Inferior parietal cortex (tissue), 1 donor: ENCODE measurements at regions not wholly inside any gene's neighbourhood (a gene's known extent, or its start where the extent isn't known, plus 50 kb on each side); places are given as distances from the start of the nearest gene placed in this dataset.
"Not testable (repeated sequence)": the region's sequence is repeated elsewhere in the genome, so short reads cannot be mapped to it uniquely, and the experiment has no call there.

Experiments
- DNase-seq: peaks from one replicate; pipeline ENCODE4 v3.0.0-alpha.2; 2016; ENCODE audit errors: extremely low spot score

DNA sequence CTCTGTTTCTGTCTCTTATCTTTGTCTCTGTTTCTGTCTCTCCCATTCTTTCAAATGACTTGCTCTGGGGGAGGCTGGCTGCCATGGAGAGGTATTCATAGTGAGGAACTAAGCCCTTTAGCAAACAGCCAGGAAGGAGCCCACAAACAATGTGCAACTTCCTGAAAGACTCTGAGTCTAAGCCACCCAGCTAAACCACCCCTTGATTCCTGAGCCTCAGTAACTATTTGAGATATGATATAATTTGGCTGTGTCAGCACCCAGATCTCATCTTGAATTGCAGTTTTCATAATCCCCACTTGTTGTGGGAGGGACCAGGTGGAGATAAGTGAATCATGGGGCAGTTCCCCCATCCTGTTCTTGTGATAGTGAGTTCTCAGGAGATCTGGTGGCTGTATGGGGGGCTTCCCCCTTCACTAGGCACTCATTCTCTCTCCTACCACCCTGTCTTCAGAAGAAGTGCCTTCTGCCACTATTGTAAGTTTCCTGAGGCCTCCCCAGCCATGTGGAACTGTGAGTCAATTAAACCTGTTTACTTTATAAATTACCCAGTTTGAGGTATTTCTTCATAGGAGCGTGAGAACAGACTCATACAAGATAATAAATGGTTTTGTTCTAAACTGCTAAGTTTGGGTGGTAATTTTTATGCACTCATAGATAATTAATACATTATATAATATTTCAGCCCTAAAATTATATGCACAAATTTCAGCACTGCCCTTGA, 121.2 kb upstream of the FOXP2 start:
- no peak for DNase-seq

DNA sequence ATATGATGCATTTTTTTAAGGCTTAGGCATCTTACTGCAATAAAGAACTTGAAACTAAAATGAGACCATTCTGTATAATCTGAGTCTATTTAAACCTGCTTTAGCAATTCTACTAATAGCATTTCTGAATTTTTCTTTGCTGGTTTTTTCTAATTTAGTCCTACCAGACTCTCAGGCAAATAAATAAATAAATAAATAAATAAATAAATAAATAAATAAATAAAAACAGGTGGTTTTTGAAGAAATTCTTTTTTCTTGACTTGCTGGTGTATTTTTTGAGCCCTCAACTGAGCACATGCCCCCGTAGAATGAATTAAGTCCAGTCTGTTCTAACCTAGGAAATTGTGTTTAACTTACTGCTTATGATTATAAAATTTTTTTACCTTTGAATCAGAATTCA, 134.7 kb upstream of the FOXP2 start:
- no peak for DNase-seq

- no peak for DNase-seq
Observed at GRCh38 chr7:114273218-114273617, 141.4 kb upstream of the FOXP2 start.

DNA sequence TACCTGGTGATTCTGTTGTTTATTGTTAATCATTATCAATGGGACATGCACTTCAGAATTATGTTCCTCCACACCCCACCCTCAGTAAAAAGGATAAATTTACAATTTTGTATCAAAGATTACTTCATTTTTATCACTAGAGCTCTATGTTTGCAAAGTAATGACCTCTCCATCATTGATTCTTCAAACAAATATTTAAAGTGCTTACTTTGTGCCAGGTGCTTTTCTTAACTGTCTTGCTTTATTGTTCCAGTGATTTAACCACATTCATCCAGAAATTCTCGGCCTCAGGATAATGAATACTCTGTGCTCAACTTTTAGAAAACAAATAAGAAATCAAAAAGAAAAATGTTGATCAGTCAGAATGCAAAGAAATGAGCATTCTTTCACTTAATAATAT, 144.9 kb upstream of the FOXP2 start:
- no peak for DNase-seq

- not testable (repeated sequence) for DNase-seq
Observed at GRCh38 chr7:114267550-114267949, 147.1 kb upstream of the FOXP2 start.

GRCh38 chr7:114264023-114264422, 150.6 kb upstream of the FOXP2 start:
- DNase-seq: no peak

- no peak for DNase-seq
Observed at GRCh38 chr7:114263219-114263618, 151.4 kb upstream of the FOXP2 start.

GRCh38 chr7:114255404-114255841, 159.2 kb upstream of the FOXP2 start:
- DNase-seq: no peak

DNA sequence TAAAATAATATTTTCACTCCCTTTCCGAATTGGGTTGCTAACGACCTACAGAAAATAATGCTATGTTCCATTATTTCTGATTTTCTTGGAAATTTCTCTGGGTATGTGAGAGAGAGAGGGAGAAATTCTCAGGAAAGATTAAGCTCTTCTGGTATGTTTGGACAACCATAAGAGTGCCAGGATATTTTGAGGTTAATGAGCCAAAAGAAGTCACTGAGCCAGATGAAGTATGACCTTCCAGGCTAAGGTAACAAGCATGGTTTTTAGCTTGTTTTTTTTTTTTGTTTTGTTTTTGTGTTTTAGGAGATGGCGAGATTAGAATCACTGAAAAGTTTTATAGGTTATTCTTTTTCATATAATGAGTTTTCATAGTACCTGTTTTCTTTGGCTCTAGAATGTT, 171.0 kb upstream of the FOXP2 start:
- no peak for DNase-seq

DNA sequence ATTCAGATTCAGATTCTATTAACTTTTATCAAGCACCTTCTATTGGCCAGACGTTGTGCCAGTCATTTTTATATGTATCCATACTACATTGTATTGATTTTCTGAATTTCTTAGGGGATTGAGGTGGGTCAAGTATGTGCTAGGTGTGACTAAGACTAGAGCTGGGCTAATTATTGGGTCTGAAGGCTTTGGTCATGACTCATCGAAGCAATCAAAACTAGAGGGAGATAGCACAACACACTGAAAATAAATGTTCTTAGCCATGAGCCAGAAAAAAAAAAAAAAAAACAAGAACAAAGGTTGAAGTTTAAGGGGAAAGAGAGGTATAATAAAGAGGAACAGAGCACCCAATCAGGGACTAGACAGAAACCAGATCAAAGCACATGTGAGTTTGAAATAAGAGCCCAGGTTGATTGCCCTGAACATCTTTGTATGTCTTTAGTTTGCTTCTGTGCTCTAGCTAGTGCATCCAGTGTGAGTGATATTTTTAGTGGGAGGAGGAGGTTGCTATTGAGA, 171.6 kb upstream of the FOXP2 start:
- no peak for DNase-seq

DNA sequence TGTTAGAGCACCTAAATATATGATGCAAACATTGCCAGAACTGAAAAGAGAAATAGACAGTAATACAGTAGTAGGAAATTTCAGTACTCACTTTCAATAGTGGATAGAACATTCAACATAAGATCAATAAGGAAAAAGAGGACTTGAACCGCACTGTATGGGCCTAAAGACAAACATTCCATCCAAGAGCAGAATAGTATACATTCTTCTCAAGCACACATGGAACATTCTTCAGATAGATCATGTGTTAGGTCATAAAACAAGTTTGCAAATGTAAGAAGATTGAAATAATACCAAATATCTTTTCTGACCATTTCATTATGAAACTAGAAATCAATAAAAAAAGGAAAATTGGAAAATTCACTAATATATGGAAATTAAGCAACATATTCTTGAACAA, 185.4 kb upstream of the FOXP2 start:
- DNase-seq: no peak

- DNase-seq: no peak
Observed at GRCh38 chr7:114225784-114226183, 188.8 kb upstream of the FOXP2 start.

DNA sequence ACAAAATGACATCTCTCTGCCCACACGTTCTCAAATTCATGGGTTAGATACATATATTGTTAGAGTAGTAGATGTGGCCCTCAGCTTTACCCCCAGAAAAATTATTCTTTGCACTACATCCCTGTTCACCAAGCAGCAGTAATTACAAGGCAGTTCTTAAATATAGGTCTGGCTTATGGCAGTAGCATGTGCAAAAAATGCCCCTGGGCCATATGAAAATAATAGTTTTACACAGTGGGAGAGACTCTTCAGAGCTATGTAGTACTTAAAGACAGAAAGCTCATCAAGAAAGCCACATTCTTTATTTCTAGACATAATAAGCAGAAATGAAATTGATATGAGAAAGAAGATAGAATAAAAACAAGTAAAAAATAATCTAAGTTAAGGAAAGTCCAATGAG, 196.3 kb upstream of the FOXP2 start:
- no peak for DNase-seq

- DNase-seq: no peak
Observed at GRCh38 chr7:114217026-114217806, 197.4 kb upstream of the FOXP2 start.

DNA sequence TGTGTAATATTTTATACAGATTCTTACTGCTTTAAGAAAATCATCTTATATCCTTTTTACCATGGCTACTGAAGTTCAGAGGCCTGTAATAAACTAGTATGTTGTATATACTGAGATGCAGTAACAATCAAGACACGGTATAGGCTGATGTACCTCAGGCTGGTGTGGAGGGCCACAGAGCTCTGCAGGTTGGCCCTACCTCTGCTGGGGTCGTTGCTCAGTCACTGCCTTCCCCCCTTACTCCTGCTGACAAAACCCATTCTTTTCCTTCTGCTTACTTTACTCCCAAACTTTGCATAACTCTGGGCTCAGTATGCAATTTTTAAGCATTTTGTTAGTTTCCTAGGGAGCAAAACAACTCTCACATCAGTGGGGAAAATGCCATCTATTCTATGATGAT, 200.1 kb upstream of the FOXP2 start:
- DNase-seq: no peak

GRCh38 chr7:114212721-114213429, 201.7 kb upstream of the FOXP2 start:
- DNase-seq: no peak

DNA sequence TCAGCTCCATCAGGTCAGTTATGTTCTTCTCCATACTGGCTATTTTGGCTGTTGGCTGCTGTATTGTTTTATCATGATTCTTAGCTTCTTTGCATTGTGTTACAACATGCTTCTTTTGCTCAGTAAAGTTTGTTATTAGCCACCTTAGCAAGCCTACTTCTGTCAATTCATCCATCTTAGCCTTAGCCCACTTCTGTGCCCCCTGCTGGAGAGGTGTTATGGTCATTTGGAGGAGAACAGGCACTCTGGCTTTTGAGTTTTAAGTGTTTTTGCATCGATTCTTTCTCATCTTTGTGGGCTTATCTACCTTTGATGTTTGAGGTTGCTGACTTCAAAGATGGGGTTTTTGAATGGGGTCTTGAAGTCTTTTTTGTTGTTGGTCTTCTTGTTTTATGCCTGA, 204.6 kb upstream of the FOXP2 start:
- no peak for DNase-seq

DNA sequence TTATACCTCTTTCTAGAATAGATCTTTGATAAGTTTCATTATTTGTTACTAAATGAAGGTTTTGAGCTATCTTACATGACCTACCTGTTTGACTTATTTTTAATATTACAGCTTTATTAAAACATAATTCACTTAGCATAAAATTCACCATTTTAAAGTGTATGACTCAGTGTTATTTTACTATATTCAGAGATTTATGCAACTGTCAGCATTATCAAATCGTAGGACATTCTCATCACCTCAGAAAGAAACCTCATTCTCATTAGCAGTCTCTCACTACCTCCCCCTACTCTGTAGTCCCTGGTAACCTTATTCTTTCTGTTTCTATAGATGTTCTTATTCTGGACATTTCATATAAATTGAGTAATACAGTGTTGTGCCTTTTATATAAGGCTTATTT, 207.9 kb upstream of the FOXP2 start:
- DNase-seq: no peak

DNA sequence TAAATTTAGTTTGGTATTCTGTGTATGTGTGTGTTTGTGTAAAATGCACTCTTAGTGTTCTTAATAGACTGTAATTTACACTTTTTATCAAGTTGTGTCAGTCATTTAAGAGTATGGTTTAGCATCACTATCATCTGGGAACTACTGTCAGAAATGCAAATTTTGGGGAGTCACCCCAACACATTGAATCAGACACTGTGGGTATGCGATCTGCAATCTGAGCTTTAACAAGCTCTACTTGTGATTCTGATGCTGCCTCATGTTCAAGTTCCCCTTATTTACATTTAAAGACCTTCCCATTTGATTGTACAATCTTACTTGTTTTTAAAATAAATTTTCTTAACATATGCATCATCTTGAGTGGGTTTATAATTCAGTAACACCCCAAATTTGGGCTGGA, 218.1 kb upstream of the FOXP2 start:
- DNase-seq: no peak

DNA sequence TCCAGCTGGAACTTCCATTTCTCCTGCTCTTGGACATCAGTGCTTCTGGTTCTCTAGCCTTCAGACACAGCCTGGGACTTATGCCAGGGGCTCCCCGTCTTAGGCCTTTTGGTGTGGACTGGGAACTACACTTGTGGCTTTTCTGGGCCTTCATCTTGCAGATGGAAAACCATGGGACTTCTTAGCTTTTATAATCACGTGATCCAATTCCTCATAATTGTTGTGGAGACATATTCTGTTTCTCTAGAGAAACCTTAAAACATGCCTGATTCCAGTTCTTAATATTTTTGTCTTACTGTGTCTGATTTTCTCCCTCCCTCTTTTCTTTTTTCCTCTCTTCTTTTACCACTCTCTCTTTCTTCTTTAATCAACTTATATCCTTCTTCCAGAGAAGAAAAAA, 224.2 kb upstream of the FOXP2 start:
- DNase-seq: no peak

DNA sequence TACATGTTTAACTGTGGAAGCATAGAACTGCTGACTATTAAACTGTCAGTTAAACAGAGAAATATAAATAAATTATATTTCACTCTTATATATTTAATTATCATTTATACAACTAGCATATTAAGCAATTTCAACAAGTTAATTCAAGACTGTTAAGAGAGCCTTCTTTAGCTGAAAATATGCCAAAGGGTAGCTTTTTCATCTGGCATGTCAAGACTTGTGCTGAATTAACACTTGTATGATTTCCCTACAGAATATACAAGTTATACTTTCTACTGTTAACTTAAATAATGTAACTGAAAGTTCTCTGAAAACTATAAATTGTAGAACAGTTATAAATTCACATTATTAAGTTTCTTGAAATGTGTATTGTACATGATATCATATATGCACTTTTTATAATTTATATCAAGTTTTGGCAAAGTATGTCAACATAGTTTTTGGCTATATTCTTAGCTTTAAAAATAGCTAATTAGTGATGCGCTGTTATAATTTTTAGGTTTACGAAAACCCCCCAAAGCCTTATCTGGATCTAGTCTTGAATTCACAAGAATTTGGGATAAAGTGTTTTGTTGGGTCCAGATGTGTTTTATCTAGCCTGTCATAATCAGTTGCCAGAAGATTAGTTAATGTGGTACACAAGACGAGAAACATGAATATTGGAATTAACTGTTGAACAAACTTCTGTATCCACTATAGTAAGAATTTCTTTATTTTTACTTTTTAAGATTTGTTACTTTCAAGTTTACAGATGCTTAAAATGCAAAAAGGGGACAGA, 231.1 kb upstream of the FOXP2 start:
- DNase-seq: no peak

DNA sequence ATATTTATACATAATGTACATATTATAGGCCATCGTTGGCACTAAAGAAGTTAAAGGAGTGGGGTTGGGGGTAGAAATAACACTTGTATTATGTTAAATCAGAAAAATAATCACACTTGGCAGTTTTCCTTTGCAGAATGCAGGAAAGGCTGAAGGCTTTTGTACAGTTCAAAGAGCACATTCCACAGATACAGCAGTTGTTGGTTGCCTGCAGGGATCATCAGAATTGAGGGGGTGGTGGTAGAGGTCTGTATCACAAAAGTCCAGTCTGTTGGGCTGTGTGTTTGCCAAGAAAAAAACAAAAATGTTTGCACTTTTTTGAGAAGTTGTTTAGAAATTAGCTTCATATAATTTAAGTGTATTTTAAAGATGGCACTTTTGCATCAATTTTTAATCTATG, 231.8 kb upstream of the FOXP2 start:
- no peak for DNase-seq
